HCT116 (cell line): ENCODE measurements at regions not wholly inside any gene's neighbourhood (a gene's known extent, or its start where the extent isn't known, plus 50 kb on each side); places are given as distances from the start of the nearest gene placed in this dataset.

Experiments
- ATAC-seq: fragments of 200-7000 bp; cut with Tn5 transposase; 2 replicates; pipeline ENCODE4 v1.9.1; 2020; ENCODE audit warnings: mild to moderate bottlenecking, moderate library complexity
- BruUV-seq: library from RNA; stranded (reverse); fragments of 400-500 nt; replicated peaks from 2 replicates; lab custom pipeline; 2021; lab: Mats Ljungman, UMichigan
- CTCF ChIA-PET: fragments of 300-600 bp; sonication (Branson Sonifier 250); formaldehyde crosslinking; loops from one replicate; lab custom pipeline; 2021; ENCODE audit warnings: antibody characterized with exemption; lab: Charles Lee
- POLR2A ChIA-PET: fragments of 300-600, 350-600 bp; sonication (Branson Sonifier 250); formaldehyde crosslinking; loops from one replicate; lab custom pipeline; 2021; ENCODE audit warnings: antibody characterized with exemption; lab: Charles Lee
- RAD21 ChIA-PET, 2 experiments: fragments of 300-600 bp; sonication (Branson Sonifier 250); formaldehyde crosslinking; loops; one replicate each; lab custom pipeline; 2023; ENCODE audit warnings: low total read pairs in 2 of 2; ENCODE audit not compliant: uncharacterized antibody in 2 of 2, unreplicated experiment in 2 of 2, low non-redundant PET in 1 of 2; lab: Charles Lee
- DNase-seq: peaks from one replicate; pipeline ENCODE4 v3.0.0-alpha.2; 2010; ENCODE audit warnings: low read depth, low spot score
- H2AFZ ChIP-seq: fragments of 200-600 bp; shearing (Covaris generic), sonication (generic); 2 replicates; pipeline ENCODE4 v1.6.1; 2017; ENCODE audit warnings: low read depth, mixed run types, mixed read lengths, antibody characterized with exemption, low read length; ENCODE audit not compliant: poor library complexity, severe bottlenecking
- H3K27ac ChIP-seq: 2 replicates; pipeline ENCODE4 v1.5.1; 2012; ENCODE audit warnings: low read depth, low read length
- H3K27me3 ChIP-seq: fragments of 200-600 bp; sonication (generic); 2 replicates; pipeline ENCODE4 v1.6.1; 2016; ENCODE audit warnings: mixed run types, low read length, mixed read lengths; ENCODE audit not compliant: insufficient read depth
- H3K36me3 ChIP-seq, 2 experiments: fragments of 200-500 bp in 1 of 2; fragments of 200-600 bp in 1 of 2; sonication (Bioruptor generic) in 1 of 2; sonication (generic) in 1 of 2; 2 replicates each; pipeline versions ENCODE4 v1.5.1 to v1.6.1; 2014 to 2016; ENCODE audit warnings: low read length in 2 of 2, inconsistent platforms in 1 of 2, mixed read lengths in 1 of 2, mixed run types in 1 of 2; ENCODE audit not compliant: insufficient read depth in 2 of 2, control insufficient read depth in 1 of 2
- H3K4me1 ChIP-seq, 2 experiments: fragments of 200-600 bp in 1 of 2; sonication (generic) in 1 of 2; 2 replicates each; pipeline versions ENCODE4 v1.5.1 to v1.6.1; 2012 to 2017; ENCODE audit warnings: low read length in 2 of 2, inconsistent platforms in 1 of 2, mild to moderate bottlenecking in 1 of 2, mixed read lengths in 1 of 2, mixed run types in 1 of 2, moderate library complexity in 1 of 2; ENCODE audit not compliant: insufficient read depth in 2 of 2, control insufficient read depth in 1 of 2
- H3K4me2 ChIP-seq: fragments of 200-600 bp; sonication (generic); 2 replicates; pipeline ENCODE4 v1.6.1; 2017; ENCODE audit warnings: mixed run types, low read length, mixed read lengths
- H3K4me3 ChIP-seq, 2 experiments: fragments of 200-600 bp in 1 of 2; sonication (generic) in 1 of 2; replicated peaks in 1 of 2; 2 replicates each; pipeline ENCODE4 v1.5.1; 2011 to 2016; ENCODE audit warnings: low read length in 2 of 2, control low read depth in 1 of 2, low read depth in 1 of 2, mild to moderate bottlenecking in 1 of 2, mixed read lengths in 1 of 2, mixed run types in 1 of 2
- H3K79me2 ChIP-seq: fragments of 200-600 bp; sonication (generic); 2 replicates; pipeline ENCODE4 v1.6.1; 2017; ENCODE audit warnings: mild to moderate bottlenecking, mixed run types, low read length, moderate library complexity, mixed read lengths; ENCODE audit not compliant: insufficient read depth
- H3K9ac ChIP-seq: fragments of 200-600 bp; sonication (generic); 2 replicates; pipeline ENCODE4 v1.6.1; 2016; ENCODE audit warnings: low read length, mixed read lengths
- H3K9me2 ChIP-seq: fragments of 200-600 bp; sonication (generic), shearing (Covaris generic); 2 replicates; pipeline ENCODE4 v1.6.1; 2017; ENCODE audit warnings: mixed run types, mild to moderate bottlenecking, moderate library complexity; ENCODE audit not compliant: insufficient read depth
- H3K9me3 ChIP-seq, 2 experiments: fragments of 200-500 bp in 1 of 2; fragments of 200-600 bp in 1 of 2; sonication (Bioruptor generic) in 1 of 2; sonication (generic) in 1 of 2; 2 replicates each; pipeline ENCODE4 v1.6.1; 2014 to 2017; ENCODE audit warnings: low read length in 2 of 2, mixed read lengths in 2 of 2, inconsistent platforms in 1 of 2, low read depth in 1 of 2, mild to moderate bottlenecking in 1 of 2, mixed run types in 1 of 2, moderate library complexity in 1 of 2; ENCODE audit not compliant: control insufficient read depth in 1 of 2, insufficient read depth in 1 of 2
- H4K20me1 ChIP-seq: fragments of 200-600 bp; sonication (generic), shearing (Covaris generic); 2 replicates; pipeline ENCODE4 v1.6.1; 2017; ENCODE audit warnings: mixed run types, mild to moderate bottlenecking, moderate library complexity; ENCODE audit not compliant: insufficient read depth
- CBX3 ChIP-seq: IDR thresholded peaks from 2 replicates; pipeline ENCODE4 v1.6.1; 2012; ENCODE audit warnings: low read depth
- CEBPB ChIP-seq: IDR thresholded peaks from 2 replicates; pipeline ENCODE4 v1.6.1; 2012; ENCODE audit warnings: low read depth
- EZH2 ChIP-seq: fragments of 200-600 bp; sonication (generic); IDR thresholded peaks from 2 replicates; pipeline ENCODE4 v1.6.1; 2017; ENCODE audit warnings: antibody characterized with exemption, mixed run types
- POLR2A ChIP-seq: IDR thresholded peaks from 2 replicates; pipeline ENCODE4 v1.7.0; 2011; ENCODE audit warnings: borderline replicate concordance; ENCODE audit not compliant: insufficient read depth, insufficient read length; ENCODE audit errors: extremely low read depth
- POLR2AphosphoS5 ChIP-seq: IDR thresholded peaks from 2 replicates; pipeline ENCODE4 v1.6.1; 2011; ENCODE audit warnings: mild to moderate bottlenecking, low read depth, low read length, moderate library complexity
- RAD21 ChIP-seq: IDR thresholded peaks from 2 replicates; pipeline ENCODE4 v1.6.1; 2012; ENCODE audit warnings: low read depth, mild to moderate bottlenecking
- SIN3A ChIP-seq: IDR thresholded peaks from 2 replicates; pipeline ENCODE4 v1.6.1; 2012; ENCODE audit warnings: low read depth
- SP1 ChIP-seq: IDR thresholded peaks from 2 replicates; pipeline ENCODE4 v1.6.1; 2012; ENCODE audit warnings: low read depth
- SRF ChIP-seq: IDR thresholded peaks from 2 replicates; pipeline ENCODE4 v1.6.1; 2012; ENCODE audit warnings: low read depth
- ZFX ChIP-seq: fragments of 450-650 bp; IDR thresholded peaks from 2 replicates; pipeline ENCODE4 v1.6.1; 2017
- intact Hi-C: fragments of 100-400 bp; cut with micrococcal nuclease; formaldehyde crosslinking; loops from 2 replicates; pipeline ENCODE4 v1.10.0; 2022
- TF ChIP-seq, protein P1 (sequence below), 3 experiments: fragments of 200-600 bp in 1 of 3; sonication (generic) in 1 of 3; IDR thresholded peaks in 2 of 3; conservative IDR thresholded peaks in 1 of 3; 2 replicates each; pipeline ENCODE4 v1.5.1; 2012 to 2017; ENCODE audit warnings: low read depth in 2 of 3, low read length in 2 of 3, antibody characterized with exemption in 1 of 3, borderline replicate concordance in 1 of 3, control low read depth in 1 of 3, mild to moderate bottlenecking in 1 of 3, mixed read lengths in 1 of 3, mixed run types in 1 of 3, moderate library complexity in 1 of 3; ENCODE audit not compliant: insufficient read depth in 1 of 3
- TF ChIP-seq, protein P2 (sequence below): IDR thresholded peaks from 2 replicates; pipeline ENCODE4 v1.6.1; 2012
- TF ChIP-seq, protein P3 (sequence below): IDR thresholded peaks from 2 replicates; pipeline ENCODE4 v1.6.1; 2011; ENCODE audit warnings: mild to moderate bottlenecking, low read length, moderate library complexity; ENCODE audit not compliant: insufficient replicate concordance; ENCODE audit errors: extremely low read depth

DNA sequence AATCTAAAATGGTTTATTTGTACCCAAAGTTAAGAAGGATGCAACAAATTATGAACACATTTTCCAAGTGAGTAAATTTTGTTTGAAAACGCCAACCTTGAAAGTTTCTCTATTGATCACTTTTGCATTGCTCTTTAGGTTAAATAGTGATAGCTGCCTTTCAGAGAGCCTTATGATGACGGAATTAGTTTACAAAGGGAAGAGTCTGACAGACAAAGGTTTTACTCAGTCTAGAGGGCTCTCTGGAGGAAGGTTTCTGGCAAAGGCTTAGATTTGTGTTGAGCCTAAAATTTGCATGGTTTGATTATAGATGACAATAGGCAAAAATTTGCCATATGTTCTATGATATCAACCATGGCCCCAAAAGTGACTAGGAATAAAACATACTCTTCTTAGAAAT is 95.9 kb upstream of the RUNX1 start (continued):
- TF ChIP-seq, protein P1, sequence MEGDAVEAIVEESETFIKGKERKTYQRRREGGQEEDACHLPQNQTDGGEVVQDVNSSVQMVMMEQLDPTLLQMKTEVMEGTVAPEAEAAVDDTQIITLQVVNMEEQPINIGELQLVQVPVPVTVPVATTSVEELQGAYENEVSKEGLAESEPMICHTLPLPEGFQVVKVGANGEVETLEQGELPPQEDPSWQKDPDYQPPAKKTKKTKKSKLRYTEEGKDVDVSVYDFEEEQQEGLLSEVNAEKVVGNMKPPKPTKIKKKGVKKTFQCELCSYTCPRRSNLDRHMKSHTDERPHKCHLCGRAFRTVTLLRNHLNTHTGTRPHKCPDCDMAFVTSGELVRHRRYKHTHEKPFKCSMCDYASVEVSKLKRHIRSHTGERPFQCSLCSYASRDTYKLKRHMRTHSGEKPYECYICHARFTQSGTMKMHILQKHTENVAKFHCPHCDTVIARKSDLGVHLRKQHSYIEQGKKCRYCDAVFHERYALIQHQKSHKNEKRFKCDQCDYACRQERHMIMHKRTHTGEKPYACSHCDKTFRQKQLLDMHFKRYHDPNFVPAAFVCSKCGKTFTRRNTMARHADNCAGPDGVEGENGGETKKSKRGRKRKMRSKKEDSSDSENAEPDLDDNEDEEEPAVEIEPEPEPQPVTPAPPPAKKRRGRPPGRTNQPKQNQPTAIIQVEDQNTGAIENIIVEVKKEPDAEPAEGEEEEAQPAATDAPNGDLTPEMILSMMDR (IDR thresholded peaks at IDR 0.05 in 2 of 3, conservative IDR thresholded peaks at IDR 0.05 in 1 of 3; ENCODE audit: borderline replicate concordance in 1 of 3, insufficient read depth in 1 of 3, low read depth in 2 of 3, low read length in 2 of 3) = no peak
- TF ChIP-seq POLR2AphosphoS5 (no peak), SRF (no peak), CBX3 (no peak)
- TF ChIP-seq, all 23 proteins: peak for 0

DNA sequence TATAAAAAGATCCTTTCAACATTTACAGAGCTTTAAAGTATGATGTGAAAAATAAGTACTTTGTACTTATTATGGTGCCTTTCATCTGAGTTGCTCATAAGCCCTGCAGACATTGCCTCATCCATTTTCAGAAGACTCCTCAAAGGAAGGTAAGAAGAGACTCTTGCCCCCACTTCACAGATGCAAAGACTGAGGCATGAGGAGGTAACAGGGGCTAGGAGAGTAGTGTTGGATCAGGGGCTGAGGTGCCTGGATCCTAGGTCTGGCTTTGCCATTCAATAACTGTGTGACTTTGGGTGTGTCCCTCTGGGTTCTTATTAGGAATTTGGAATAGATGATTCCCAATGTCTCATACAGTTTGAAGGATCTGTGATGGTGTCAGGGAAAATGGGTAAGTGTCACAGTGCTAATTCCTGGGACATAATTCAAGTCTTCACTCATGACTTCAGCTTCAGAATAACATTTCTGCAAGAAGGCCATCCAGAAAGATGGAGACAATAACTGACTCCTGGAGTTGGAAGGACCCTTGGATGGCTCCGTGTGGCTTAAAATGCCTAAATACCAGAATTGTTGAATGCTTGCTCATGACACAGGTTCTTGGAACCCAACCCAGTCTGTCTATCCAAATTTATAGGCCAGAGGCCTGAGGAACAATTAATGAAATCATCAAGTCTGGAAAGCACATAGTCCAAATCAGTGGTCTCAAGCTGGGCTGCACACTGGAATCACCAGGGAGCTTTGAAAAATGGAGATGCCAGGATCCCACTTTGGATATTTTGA is 93.1 kb upstream of the RUNX1 start:
- no peak for ATAC-seq
- H3K4me1 ChIP-seq = peaks cover 26 to 32% of the 10 kb centered on the region in 2 experiments
- POLR2A ChIA-PET = no interaction called here

More for the DNA sequence above, 93.1 kb upstream of the RUNX1 start:
- Histone ChIP-seq H2AFZ (no peak overlapping the region), H3K9ac (no peak overlapping the region), H3K27ac (no peak overlapping the region), H3K79me2 (no peaks in the 10 kb centered on the region), H4K20me1 (no peaks in the 10 kb centered on the region), H3K9me3 (no peaks in the 10 kb centered on the region), H3K36me3 (no peaks in the 10 kb centered on the region), H3K27me3 (no peaks in the 10 kb centered on the region), H3K4me2 (no peak overlapping the region), H3K4me3 (no peak overlapping the region), H3K9me2 (no peaks in the 10 kb centered on the region)
- ChIA-PET RAD21 (no interaction called here), CTCF (no interaction called here)
- no peak for DNase-seq
- BruUV-seq = no TSS peak
- TF ChIP-seq POLR2AphosphoS5 = no peak
- TF ChIP-seq, protein P2, sequence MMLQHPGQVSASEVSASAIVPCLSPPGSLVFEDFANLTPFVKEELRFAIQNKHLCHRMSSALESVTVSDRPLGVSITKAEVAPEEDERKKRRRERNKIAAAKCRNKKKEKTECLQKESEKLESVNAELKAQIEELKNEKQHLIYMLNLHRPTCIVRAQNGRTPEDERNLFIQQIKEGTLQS = no peak
- TF ChIP-seq CEBPB = no peak
- TF ChIP-seq SP1 = no peak
- no peak for TF ChIP-seq POLR2A
- no peak for TF ChIP-seq RAD21
- TF ChIP-seq SIN3A = no peak
- TF ChIP-seq ZFX = no peak
- no peak for TF ChIP-seq EZH2
- TF ChIP-seq, protein P3, sequence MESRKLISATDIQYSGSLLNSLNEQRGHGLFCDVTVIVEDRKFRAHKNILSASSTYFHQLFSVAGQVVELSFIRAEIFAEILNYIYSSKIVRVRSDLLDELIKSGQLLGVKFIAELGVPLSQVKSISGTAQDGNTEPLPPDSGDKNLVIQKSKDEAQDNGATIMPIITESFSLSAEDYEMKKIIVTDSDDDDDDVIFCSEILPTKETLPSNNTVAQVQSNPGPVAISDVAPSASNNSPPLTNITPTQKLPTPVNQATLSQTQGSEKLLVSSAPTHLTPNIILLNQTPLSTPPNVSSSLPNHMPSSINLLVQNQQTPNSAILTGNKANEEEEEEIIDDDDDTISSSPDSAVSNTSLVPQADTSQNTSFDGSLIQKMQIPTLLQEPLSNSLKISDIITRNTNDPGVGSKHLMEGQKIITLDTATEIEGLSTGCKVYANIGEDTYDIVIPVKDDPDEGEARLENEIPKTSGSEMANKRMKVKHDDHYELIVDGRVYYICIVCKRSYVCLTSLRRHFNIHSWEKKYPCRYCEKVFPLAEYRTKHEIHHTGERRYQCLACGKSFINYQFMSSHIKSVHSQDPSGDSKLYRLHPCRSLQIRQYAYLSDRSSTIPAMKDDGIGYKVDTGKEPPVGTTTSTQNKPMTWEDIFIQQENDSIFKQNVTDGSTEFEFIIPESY = no peak
- TF ChIP-seq CBX3 = no peak
- intact Hi-C loops = no loop called here
